Gastrocnemius medialis (tissue), 4 donors: ENCODE measurements at regions not wholly inside any gene's neighbourhood (a gene's known extent, or its start where the extent isn't known, plus 50 kb on each side); places are given as distances from the start of the nearest gene placed in this dataset.
"Not testable (repeated sequence)": the region's sequence is repeated elsewhere in the genome, so short reads cannot be mapped to it uniquely, and the experiment has no call there.

ENCODE experiments used
- ATAC-seq, 2 donors: fragments of 150-250 bp; one replicate each; pipeline ENCODE4 v1.9.1; 2016
- DNase-seq, 2 donors: peaks; one replicate each; pipeline ENCODE4 v3.0.0-alpha.2; 2019
- H3K27ac ChIP-seq, 4 donors: fragments of 200-600 bp; sonication (generic); 1 replicate in 1 of 4; 2 replicates in 3 of 4; pipeline ENCODE4 v1.5.1; 2016 to 2018; ENCODE audit warnings: mild to moderate bottlenecking in 2 of 4, moderate library complexity in 1 of 4
- H3K27me3 ChIP-seq, 3 donors: fragments of 200-600 bp; sonication (generic) in 2 of 3; 1 replicate in 1 of 3; 2 replicates in 2 of 3; pipeline versions ENCODE4 v1.5.1 to v1.6.0; 2016 to 2019; ENCODE audit warnings: mild to moderate bottlenecking in 1 of 3, moderate library complexity in 1 of 3
- H3K36me3 ChIP-seq, 2 donors: fragments of 200-600 bp; sonication (generic) in 1 of 2; one replicate each; pipeline ENCODE4 v1.5.1; 2017 to 2018
- H3K4me1 ChIP-seq, 2 donors: fragments of 200-600 bp; sonication (generic) in 1 of 2; one replicate each; pipeline ENCODE4 v1.5.1; 2016 to 2017; ENCODE audit warnings: mild to moderate bottlenecking in 2 of 2
- H3K4me3 ChIP-seq, 4 donors: fragments of 200-600 bp; sonication (generic) in 3 of 4; 1 replicate in 1 of 4; 2 replicates in 3 of 4; pipeline ENCODE4 v1.5.1; 2016 to 2019; ENCODE audit warnings: mild to moderate bottlenecking in 2 of 4
- H3K9me3 ChIP-seq, 3 donors: fragments of 200-600 bp; sonication (generic) in 2 of 3; 1 replicate in 1 of 3; 2 replicates in 2 of 3; pipeline ENCODE4 v1.5.1; 2016 to 2019
- POLR2A ChIP-seq, 2 donors: fragments of 450-650 bp; IDR thresholded peaks; one replicate each; pipeline ENCODE4 v1.6.1; 2017; ENCODE audit warnings: antibody characterized with exemption in 2 of 2, mild to moderate bottlenecking in 2 of 2, moderate library complexity in 2 of 2
- in situ Hi-C, 4 donors: fragments of 200-750 bp; cut with MboI; loops; one replicate each; pipeline versions ENCODE4 v1.15.0 to v1.8.0; 2017; ENCODE audit warnings: low sequenced_read_pairs in 4 of 4
- intact Hi-C: fragments of 100-400 bp; cut with DNase I; formaldehyde crosslinking; loops from one replicate; pipeline ENCODE4 v1.15.1; 2023; ENCODE audit warnings: low total_unique reads
- TF ChIP-seq, protein P1 (sequence below), 5 experiments: fragments of 450-650 bp in 3 of 5; fragments of 200-600 bp in 2 of 5; sonication (generic) in 2 of 5; IDR thresholded peaks in 4 of 5; conservative IDR thresholded peaks in 1 of 5; 1 replicate in 4 of 5; 2 replicates in 1 of 5; pipeline ENCODE4 v1.5.1; 2016 to 2019; ENCODE audit warnings: antibody characterized with exemption in 5 of 5, mild to moderate bottlenecking in 3 of 5, moderate library complexity in 3 of 5

- H3K27ac ChIP-seq, result no peak overlapping the region
- ATAC-seq (no peak), DNase-seq (no peak)
- TF ChIP-seq, protein P1, sequence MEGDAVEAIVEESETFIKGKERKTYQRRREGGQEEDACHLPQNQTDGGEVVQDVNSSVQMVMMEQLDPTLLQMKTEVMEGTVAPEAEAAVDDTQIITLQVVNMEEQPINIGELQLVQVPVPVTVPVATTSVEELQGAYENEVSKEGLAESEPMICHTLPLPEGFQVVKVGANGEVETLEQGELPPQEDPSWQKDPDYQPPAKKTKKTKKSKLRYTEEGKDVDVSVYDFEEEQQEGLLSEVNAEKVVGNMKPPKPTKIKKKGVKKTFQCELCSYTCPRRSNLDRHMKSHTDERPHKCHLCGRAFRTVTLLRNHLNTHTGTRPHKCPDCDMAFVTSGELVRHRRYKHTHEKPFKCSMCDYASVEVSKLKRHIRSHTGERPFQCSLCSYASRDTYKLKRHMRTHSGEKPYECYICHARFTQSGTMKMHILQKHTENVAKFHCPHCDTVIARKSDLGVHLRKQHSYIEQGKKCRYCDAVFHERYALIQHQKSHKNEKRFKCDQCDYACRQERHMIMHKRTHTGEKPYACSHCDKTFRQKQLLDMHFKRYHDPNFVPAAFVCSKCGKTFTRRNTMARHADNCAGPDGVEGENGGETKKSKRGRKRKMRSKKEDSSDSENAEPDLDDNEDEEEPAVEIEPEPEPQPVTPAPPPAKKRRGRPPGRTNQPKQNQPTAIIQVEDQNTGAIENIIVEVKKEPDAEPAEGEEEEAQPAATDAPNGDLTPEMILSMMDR (IDR thresholded peaks at IDR 0.05 in 4 of 5, conservative IDR thresholded peaks at IDR 0.05 in 1 of 5), result no peak
- TF ChIP-seq POLR2A (IDR thresholded peaks at IDR 0.05), result no peak
- no peaks in the 10 kb centered on the region for H3K4me1 ChIP-seq
- no peaks in the 10 kb centered on the region for H3K27me3 ChIP-seq
- H3K4me3 ChIP-seq, result no peak overlapping the region
- no peaks in the 10 kb centered on the region for H3K9me3 ChIP-seq
- intact Hi-C loops, result no loop called here
- H3K36me3 ChIP-seq, result no peaks in the 10 kb centered on the region
- in situ Hi-C loops, result no loop called here
These were observed 474.7 kb downstream of the DIRAS2 start for GRCh38 chr9:90167914-90168313.

DNA sequence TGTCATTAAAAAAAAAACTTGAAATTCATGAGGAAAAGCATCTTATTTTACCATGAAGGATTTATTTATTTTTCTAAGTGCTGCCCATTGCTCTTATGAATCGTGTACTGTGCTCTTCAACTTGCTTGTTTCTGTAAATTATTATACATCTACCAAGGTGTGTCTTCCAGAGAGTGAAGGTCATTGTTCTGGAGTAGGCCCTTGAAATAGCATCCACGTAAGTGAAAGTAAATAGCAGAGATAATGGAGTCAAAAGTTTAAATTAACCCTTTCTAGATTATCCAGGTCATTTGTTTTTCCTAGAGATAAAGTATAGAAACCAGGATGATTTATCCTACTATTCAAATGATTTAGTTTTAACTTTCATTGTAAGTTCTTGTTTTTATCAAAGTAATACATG, 473.1 kb downstream of the DIRAS2 start:
- no peak for TF ChIP-seq POLR2A (IDR thresholded peaks at IDR 0.05)
- TF ChIP-seq, protein P1 (IDR thresholded peaks at IDR 0.05 in 4 of 5, conservative IDR thresholded peaks at IDR 0.05 in 1 of 5), result no peak
- DNase-seq (no peak), ATAC-seq (no peak)
- no peak overlapping the region for H3K27ac ChIP-seq
- intact Hi-C loops (no loop called here), in situ Hi-C loops (no loop called here)
- no peaks in the 10 kb centered on the region for H3K36me3 ChIP-seq
- no peaks in the 10 kb centered on the region for H3K27me3 ChIP-seq
- no peaks in the 10 kb centered on the region for H3K4me1 ChIP-seq
- no peaks in the 10 kb centered on the region for H3K9me3 ChIP-seq
- H3K4me3 ChIP-seq, result no peak overlapping the region

DNA sequence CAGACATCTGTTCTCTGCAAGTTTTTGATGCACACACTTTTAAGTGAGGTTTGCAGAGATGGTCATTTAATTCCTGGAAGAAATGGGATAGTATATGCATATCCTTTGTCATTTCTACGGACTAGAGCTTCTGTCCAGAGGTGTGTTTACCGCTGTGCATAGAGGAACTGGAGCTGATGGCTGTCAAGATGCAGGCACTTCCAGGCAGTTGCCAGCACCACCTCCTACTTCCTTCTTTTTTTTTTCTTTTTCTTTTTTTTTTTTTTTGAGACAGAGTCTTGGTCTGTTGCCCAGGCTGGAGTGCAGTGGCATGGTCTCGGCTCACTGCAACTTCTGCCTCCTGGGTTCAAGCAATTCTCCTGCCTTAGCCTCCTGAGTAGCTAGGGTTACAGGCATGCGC, 468.7 kb downstream of the DIRAS2 start:
- H3K4me1 ChIP-seq, intact Hi-C loops, ATAC-seq, H3K27me3 ChIP-seq, in situ Hi-C loops, H3K4me3 ChIP-seq, H3K27ac ChIP-seq, DNase-seq, H3K36me3 ChIP-seq, H3K9me3 ChIP-seq: not testable (repeated sequence)

GRCh38 chr9:90174346-90174745, 468.3 kb downstream of the DIRAS2 start:
- H3K9me3 ChIP-seq, H3K27ac ChIP-seq, intact Hi-C loops: not testable (repeated sequence)

DNA sequence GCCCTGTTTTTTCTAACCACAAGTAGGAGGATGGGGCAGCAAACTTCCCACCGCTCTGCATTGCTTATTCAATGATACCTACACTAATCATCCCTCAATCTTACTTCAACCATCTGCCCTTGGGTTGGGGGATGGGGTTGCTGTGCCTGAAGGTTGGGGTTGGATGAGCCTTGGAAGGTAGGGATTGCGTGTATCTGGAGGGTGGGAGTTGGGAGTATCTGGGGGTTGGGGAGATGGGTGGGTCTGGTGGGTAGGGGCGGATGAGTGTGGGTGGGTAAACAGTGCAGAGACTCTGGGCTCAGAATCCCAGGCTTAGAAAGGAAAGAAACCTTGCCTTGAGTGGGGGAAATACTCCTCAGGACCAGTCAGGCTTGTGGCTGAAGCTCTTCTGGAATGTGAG, 467.4 kb downstream of the DIRAS2 start:
- Histone ChIP-seq H3K4me1 (no peaks in the 10 kb centered on the region), H3K27ac (no peak overlapping the region), H3K4me3 (no peak overlapping the region), H3K36me3 (no peaks in the 10 kb centered on the region), H3K9me3 (no peaks in the 10 kb centered on the region), H3K27me3 (no peaks in the 10 kb centered on the region)
- no peak for ATAC-seq
- TF ChIP-seq, protein P1 (IDR thresholded peaks at IDR 0.05 in 4 of 5, conservative IDR thresholded peaks at IDR 0.05 in 1 of 5), result no peak
- no peak for TF ChIP-seq POLR2A (IDR thresholded peaks at IDR 0.05)
- in situ Hi-C loops, result no loop called here
- DNase-seq, result no peak
- intact Hi-C loops, result no loop called here

More at GRCh38 chr9:90174346-90174745, 468.3 kb downstream of the DIRAS2 start:
- H3K4me1 ChIP-seq, H3K4me3 ChIP-seq, H3K36me3 ChIP-seq, ATAC-seq, DNase-seq, in situ Hi-C loops, H3K27me3 ChIP-seq: not testable (repeated sequence)

DNA sequence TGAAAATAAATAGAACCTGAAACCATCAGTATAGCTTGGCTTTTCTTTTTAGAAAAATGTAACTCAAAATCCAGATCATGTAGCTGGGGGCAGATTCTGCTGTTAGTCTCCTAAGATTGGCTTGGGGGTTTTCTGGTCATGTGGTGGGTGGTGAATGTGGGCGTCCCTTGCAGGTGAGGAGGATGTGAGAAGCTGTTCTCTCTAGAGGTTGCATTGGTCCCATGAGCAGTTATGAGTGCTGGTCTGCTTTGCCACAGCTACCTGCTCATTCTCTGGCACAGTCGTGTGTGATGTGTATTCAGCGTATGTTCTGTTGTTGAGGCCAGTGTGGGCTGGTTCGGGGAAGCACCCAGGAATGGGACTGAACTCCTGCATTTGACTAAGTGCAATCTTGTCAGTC, 466.8 kb downstream of the DIRAS2 start:
- DNase-seq, result no peak
- H3K4me1 ChIP-seq, result no peaks in the 10 kb centered on the region
- no peak for ATAC-seq
- intact Hi-C loops (no loop called here), in situ Hi-C loops (no loop called here)
- no peaks in the 10 kb centered on the region for H3K36me3 ChIP-seq
- H3K27me3 ChIP-seq, result no peaks in the 10 kb centered on the region
- H3K27ac ChIP-seq, result no peak overlapping the region
- no peaks in the 10 kb centered on the region for H3K9me3 ChIP-seq
- TF ChIP-seq POLR2A (IDR thresholded peaks at IDR 0.05), result no peak
- no peak overlapping the region for H3K4me3 ChIP-seq
